GM19023 (cell line): ENCODE measurements at regions not wholly inside any gene's neighbourhood (a gene's known extent, or its start where the extent isn't known, plus 50 kb on each side); places are given as distances from the start of the nearest gene placed in this dataset.

Source experiments
- ATAC-seq: cut with Tn5 transposase; IDR thresholded peaks from one replicate; pipeline ENCODE4 v1.9.1; 2021; ENCODE audit warnings: mild to moderate bottlenecking, moderate library complexity; ENCODE audit not compliant: unreplicated experiment

- ATAC-seq: no peak
These were observed 590.4 kb downstream of the TBC1D4 start for GRCh38 chr13:74891610-74892009.

- no peak for ATAC-seq
These were observed 592.6 kb downstream of the TBC1D4 start for GRCh38 chr13:74889321-74889720.

GRCh38 chr13:74886502-74886901 lies 595.5 kb downstream of the TBC1D4 start:
- ATAC-seq: no peak

GRCh38 chr13:74883834-74884233 lies 598.1 kb downstream of the TBC1D4 start:
- ATAC-seq: no peak

GRCh38 chr13:74871369-74872070 lies 610.4 kb downstream of the TBC1D4 start:
- no peak for ATAC-seq

- ATAC-seq: no peak
These were observed 611.1 kb downstream of the TBC1D4 start for GRCh38 chr13:74870865-74871264.

GRCh38 chr13:74869846-74870245 lies 612.1 kb downstream of the TBC1D4 start:
- ATAC-seq: no peak

- ATAC-seq: no peak
These were observed 613.9 kb downstream of the TBC1D4 start for GRCh38 chr13:74868049-74868448.

- ATAC-seq: no peak
These were observed 614.5 kb downstream of the TBC1D4 start for GRCh38 chr13:74867460-74867859.

GRCh38 chr13:74866101-74866500 lies 615.9 kb downstream of the TBC1D4 start:
- ATAC-seq: no peak

- no peak for ATAC-seq
These were observed 616.3 kb downstream of the TBC1D4 start for GRCh38 chr13:74865656-74866055.

GRCh38 chr13:74860789-74861188 lies 621.2 kb downstream of the TBC1D4 start:
- ATAC-seq: no peak

GRCh38 chr13:74850893-74851292 lies 631.1 kb downstream of the TBC1D4 start:
- ATAC-seq: no peak

- no peak for ATAC-seq
These were observed 634.0 kb downstream of the TBC1D4 start for GRCh38 chr13:74847966-74848365.

- ATAC-seq: no peak
These were observed 636.2 kb downstream of the TBC1D4 start for GRCh38 chr13:74845806-74846205.

GRCh38 chr13:74841651-74842050 lies 640.3 kb downstream of the TBC1D4 start:
- no peak for ATAC-seq

GRCh38 chr13:74841123-74841522 lies 640.8 kb downstream of the TBC1D4 start:
- ATAC-seq: no peak

- ATAC-seq: no peak
These were observed 642.3 kb downstream of the TBC1D4 start for GRCh38 chr13:74839656-74840055.

GRCh38 chr13:74838096-74838495 lies 643.9 kb downstream of the TBC1D4 start:
- ATAC-seq: no peak

- no peak for ATAC-seq
These were observed 645.3 kb downstream of the TBC1D4 start for GRCh38 chr13:74836628-74837027.

- no peak for ATAC-seq
These were observed 646.4 kb downstream of the TBC1D4 start for GRCh38 chr13:74835579-74835978.

- ATAC-seq: no peak
These were observed 656.1 kb downstream of the TBC1D4 start for GRCh38 chr13:74825938-74826246.
